ENCODE measurements at regions not wholly inside any gene's neighbourhood (a gene's known extent, or its start where the extent isn't known, plus 50 kb on each side); places are given as distances from the start of the nearest gene placed in this dataset.

- TF ChIP-seq CTCF (conservative IDR thresholded peaks at IDR 0.05; ENCODE audit: low read depth in 2 of 2), result no peak
- TF ChIP-seq STAT1 (IDR thresholded peaks at IDR 0.05; ENCODE audit: unreplicated experiment), result no peak
- TF ChIP-seq EZH2 (IDR thresholded peaks at IDR 0.05; ENCODE audit: low read depth, unreplicated experiment), result no peak
Measured at GRCh38 chr14:66247662-66248193, 238.4 kb upstream of the CCDC196 start (continued).

- no peak for DNase-seq (ENCODE audit: low spot score)
- Histone ChIP-seq H3K27ac (ENCODE audit: low read depth) (no peak overlapping the region), H3K9me2 (ENCODE audit: insufficient read depth) (peaks cover 3% of the 10 kb centered on the region), H2AFZ (no peak overlapping the region), H4K20me1 (replicated peaks; ENCODE audit: insufficient read depth) (no peaks in the 10 kb centered on the region), H3K27me3 (ENCODE audit: insufficient read depth) (no peaks in the 10 kb centered on the region), H3F3A (replicated peaks; ENCODE audit: low read depth) (no peaks in the 10 kb centered on the region), H3K4me2 (no peak overlapping the region), H3K79me2 (replicated peaks; ENCODE audit: insufficient read depth) (no peaks in the 10 kb centered on the region), H3K4me1 (ENCODE audit: insufficient read depth) (peaks cover 14% of the 10 kb centered on the region; the same call in 1 of the 2 replicates), H3K4me3 (no peak overlapping the region), H3K36me3 (ENCODE audit: insufficient read depth) (no peaks in the 10 kb centered on the region)
- Mint-ChIP-seq H3K27ac (no peak overlapping the region), H3K27me3 (ENCODE audit: insufficient read depth, low read depth, poor library complexity) (peaks cover 3% of the 10 kb centered on the region), H3K36me3 (ENCODE audit: low read depth) (no peaks in the 10 kb centered on the region), H3K4me3 (no peak overlapping the region), H3K9me3 (no peaks in the 10 kb centered on the region; the same call in 2 of the 3 replicates), H3K4me1 (peaks cover 12% of the 10 kb centered on the region)
- TF ChIP-seq EZH2 (IDR thresholded peaks at IDR 0.05; ENCODE audit: low read depth, unreplicated experiment) (no peak), JUNB (IDR thresholded peaks at IDR 0.05; ENCODE audit: unreplicated experiment) (no peak)
- ATAC-seq, result no peak
Measured at GRCh38 chr14:66248256-66248655, 237.9 kb upstream of the CCDC196 start.

- H3K27ac ChIP-seq (ENCODE audit: low read depth), result no peak overlapping the region
- H2AFZ ChIP-seq, result no peak overlapping the region
- Mint-ChIP-seq H3K36me3 (ENCODE audit: low read depth) (no peaks in the 10 kb centered on the region), H3K4me3 (no peak overlapping the region), H3K27me3 (ENCODE audit: insufficient read depth, low read depth, poor library complexity) (peaks cover 3% of the 10 kb centered on the region), H3K27ac (no peak overlapping the region), H3K4me1 (peaks cover 14% of the 10 kb centered on the region), H3K9me3 (no peaks in the 10 kb centered on the region; the same call in 2 of the 3 replicates)
- no peaks in the 10 kb centered on the region for H3K27me3 ChIP-seq (ENCODE audit: insufficient read depth)
- no peak for ATAC-seq
- H4K20me1 ChIP-seq (replicated peaks; ENCODE audit: insufficient read depth), result no peaks in the 10 kb centered on the region
- H3K4me3 ChIP-seq, result no peak overlapping the region
- no peaks in the 10 kb centered on the region for H3K36me3 ChIP-seq (ENCODE audit: insufficient read depth)
- no peak overlapping the region for H3K4me2 ChIP-seq
- no peak for DNase-seq (ENCODE audit: low spot score)
- no peaks in the 10 kb centered on the region for H3K79me2 ChIP-seq (replicated peaks; ENCODE audit: insufficient read depth)
- H3F3A ChIP-seq (replicated peaks; ENCODE audit: low read depth), result no peaks in the 10 kb centered on the region
- peaks cover 15% of the 10 kb centered on the region for H3K4me1 ChIP-seq (ENCODE audit: insufficient read depth)
- H3K9me2 ChIP-seq (ENCODE audit: insufficient read depth), result peaks cover 3% of the 10 kb centered on the region
- TF ChIP-seq ETS1 (IDR thresholded peaks at IDR 0.05) (no peak), EZH2 (IDR thresholded peaks at IDR 0.05; ENCODE audit: low read depth, unreplicated experiment) (no peak), CREB1 (CRISPR knock-in tag; IDR thresholded peaks at IDR 0.05; ENCODE audit: low read depth) (no peak), STAT1 (IDR thresholded peaks at IDR 0.05; ENCODE audit: unreplicated experiment) (no peak), REST (IDR thresholded peaks at IDR 0.05; ENCODE audit: unreplicated experiment) (no peak), NANOG (IDR thresholded peaks at IDR 0.05; ENCODE audit: borderline replicate concordance) (no peak), EZH2phosphoT487 (IDR thresholded peaks at IDR 0.05; ENCODE audit: unreplicated experiment) (no peak), JUNB (IDR thresholded peaks at IDR 0.05; ENCODE audit: unreplicated experiment) (no peak), ZNF331 (CRISPR knock-in tag; IDR thresholded peaks at IDR 0.05; ENCODE audit: low read depth) (no peak)
Measured at GRCh38 chr14:66249544-66249943, 236.6 kb upstream of the CCDC196 start.
